K562 (cell line): ENCODE measurements at regions not wholly inside any gene's neighbourhood (a gene's known extent, or its start where the extent isn't known, plus 50 kb on each side); places are given as distances from the start of the nearest gene placed in this dataset.

ENCODE experiments used
- ARHGAP35 ChIP-seq: fragments of 450-650 bp; IDR thresholded peaks from 2 replicates; pipeline ENCODE4 v1.6.1; 2018; ENCODE audit not compliant: partially characterized antibody
- BRF2 ChIP-seq: IDR thresholded peaks from 3 replicates; pipeline ENCODE4 v1.6.1; 2011; ENCODE audit warnings: borderline replicate concordance, mild to moderate bottlenecking; ENCODE audit not compliant: insufficient read length, insufficient read depth
- CHD4 ChIP-seq: fragments of 200-600 bp; sonication (generic); IDR thresholded peaks from 3 replicates; pipeline ENCODE4 v1.6.1; 2012; ENCODE audit warnings: low read depth, mild to moderate bottlenecking, mixed read lengths, low read length, inconsistent platforms; ENCODE audit not compliant: insufficient read depth, insufficient replicate concordance, poor library complexity, severe bottlenecking
- CXXC5 ChIP-seq: fragments of 250-450 bp; sonication (Bioruptor Pico); IDR thresholded peaks from 2 replicates; pipeline ENCODE4 v1.8.0; 2022; ENCODE audit warnings: inconsistent platforms, mild to moderate bottlenecking, moderate library complexity
- NFE2 ChIP-seq: IDR thresholded peaks from 2 replicates; pipeline ENCODE4 v1.6.1; 2014; ENCODE audit warnings: antibody characterized with exemption, low read depth
- NR2C1 ChIP-seq, 2 experiments: fragments of 450-650 bp; IDR thresholded peaks; 2 replicates each; pipeline ENCODE4 v1.6.1; 2017; ENCODE audit warnings: mild to moderate bottlenecking in 2 of 2, antibody characterized with exemption in 1 of 2, inconsistent platforms in 1 of 2, missing compliant biosample characterization in 1 of 2, missing genetic modification characterization in 1 of 2
- PCBP2 ChIP-seq: fragments of 200-400 bp; formaldehyde crosslinking; IDR thresholded peaks from 2 replicates; pipeline ENCODE4 v1.6.1; 2018; ENCODE audit warnings: low read length, low read depth, mild to moderate bottlenecking, moderate library complexity; ENCODE audit not compliant: poor library complexity, severe bottlenecking
- RBM39 ChIP-seq: fragments of 200-400 bp; formaldehyde crosslinking; optimal IDR thresholded peaks from 2 replicates; pipeline ENCODE3; 2018; ENCODE audit warnings: low read depth, low read length
- SAP30 ChIP-seq: fragments of 200-600 bp; sonication (generic); IDR thresholded peaks from 2 replicates; pipeline ENCODE4 v1.6.1; 2012; ENCODE audit warnings: borderline replicate concordance, low read depth, mild to moderate bottlenecking, moderate library complexity, low read length, control low read depth, inconsistent platforms; ENCODE audit not compliant: insufficient read depth, poor library complexity, severe bottlenecking
- SMARCC2 ChIP-seq: fragments of 450-650 bp; IDR thresholded peaks from 2 replicates; pipeline ENCODE4 v1.6.1; 2017; ENCODE audit warnings: antibody characterized with exemption, moderate library complexity, mild to moderate bottlenecking, low read depth
- SRSF3 ChIP-seq: fragments of 200-400 bp; formaldehyde crosslinking; IDR thresholded peaks from 2 replicates; pipeline ENCODE4 v1.6.1; 2016; ENCODE audit warnings: mild to moderate bottlenecking, low read length, moderate library complexity; ENCODE audit not compliant: insufficient read depth
- ZNF436 ChIP-seq: fragments of 250-450, 450-650 bp; sonication (Bioruptor Pico); formaldehyde crosslinking; IDR thresholded peaks from 2 replicates; pipeline ENCODE4 v1.7.0; 2020; ENCODE audit warnings: mild to moderate bottlenecking
- ZNF79 ChIP-seq: fragments of 250-450 bp; sonication (Bioruptor Pico); IDR thresholded peaks from 2 replicates; pipeline ENCODE4 v1.4.0; 2020; ENCODE audit warnings: low read depth, mild to moderate bottlenecking, moderate library complexity
- ZNF830 ChIP-seq: fragments of 250-450 bp; sonication (Bioruptor Pico); IDR thresholded peaks from 2 replicates; pipeline ENCODE4 v1.5.0; 2021; ENCODE audit warnings: mild to moderate bottlenecking
- ZSCAN29 ChIP-seq: fragments of 450-650 bp; IDR thresholded peaks from 2 replicates; pipeline ENCODE4 v1.6.1; 2017
- TF ChIP-seq, protein P1 (sequence below), 2 experiments: fragments of 450-650 bp in 1 of 2; IDR thresholded peaks; 2 replicates each; pipeline ENCODE4 v1.6.1; 2011 to 2017; ENCODE audit warnings: low read depth in 2 of 2, antibody characterized with exemption in 1 of 2, borderline replicate concordance in 1 of 2, low read length in 1 of 2, mild to moderate bottlenecking in 1 of 2, mixed read lengths in 1 of 2; ENCODE audit not compliant: control insufficient read depth in 1 of 2
- TF ChIP-seq, protein P2 (sequence below): fragments of 250-450 bp; sonication (Bioruptor Pico); IDR thresholded peaks from 2 replicates; pipeline ENCODE4 v1.4.0; 2020

DNA sequence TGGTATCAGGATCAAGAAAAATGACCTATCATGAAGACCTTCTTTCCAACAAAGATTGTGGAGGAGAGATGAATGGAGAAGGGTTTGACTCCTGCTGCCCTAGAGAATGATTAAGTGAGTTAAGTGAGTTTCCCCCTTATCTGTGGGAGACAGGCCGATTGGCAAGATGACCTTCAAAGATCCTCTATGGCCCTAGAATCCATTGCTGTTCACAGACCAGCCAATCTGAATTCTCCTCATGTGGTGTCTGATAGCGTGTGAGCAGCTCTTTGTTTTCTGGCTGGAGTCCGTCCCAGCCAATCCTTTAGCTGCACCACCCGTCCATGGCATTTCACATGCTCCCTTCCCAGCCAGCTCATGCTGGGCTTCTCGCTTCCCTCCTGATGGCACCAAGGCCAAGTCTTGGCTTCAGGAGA lies 79.4 kb downstream of the MARCHF4 start (continued):
- TF ChIP-seq CXXC5 (CRISPR knock-in tag): no peak
- TF ChIP-seq ZNF830: no peak
- TF ChIP-seq ZNF79 (CRISPR knock-in tag): no peak
- no peak for TF ChIP-seq PCBP2
- TF ChIP-seq NR2C1 (IDR thresholded peaks at IDR 0.05): no peak
- no peak for TF ChIP-seq NR2C1 (tag; IDR thresholded peaks at IDR 0.05)
- TF ChIP-seq BRF2: no peak
- TF ChIP-seq RBM39: no peak
- TF ChIP-seq, protein P1, sequence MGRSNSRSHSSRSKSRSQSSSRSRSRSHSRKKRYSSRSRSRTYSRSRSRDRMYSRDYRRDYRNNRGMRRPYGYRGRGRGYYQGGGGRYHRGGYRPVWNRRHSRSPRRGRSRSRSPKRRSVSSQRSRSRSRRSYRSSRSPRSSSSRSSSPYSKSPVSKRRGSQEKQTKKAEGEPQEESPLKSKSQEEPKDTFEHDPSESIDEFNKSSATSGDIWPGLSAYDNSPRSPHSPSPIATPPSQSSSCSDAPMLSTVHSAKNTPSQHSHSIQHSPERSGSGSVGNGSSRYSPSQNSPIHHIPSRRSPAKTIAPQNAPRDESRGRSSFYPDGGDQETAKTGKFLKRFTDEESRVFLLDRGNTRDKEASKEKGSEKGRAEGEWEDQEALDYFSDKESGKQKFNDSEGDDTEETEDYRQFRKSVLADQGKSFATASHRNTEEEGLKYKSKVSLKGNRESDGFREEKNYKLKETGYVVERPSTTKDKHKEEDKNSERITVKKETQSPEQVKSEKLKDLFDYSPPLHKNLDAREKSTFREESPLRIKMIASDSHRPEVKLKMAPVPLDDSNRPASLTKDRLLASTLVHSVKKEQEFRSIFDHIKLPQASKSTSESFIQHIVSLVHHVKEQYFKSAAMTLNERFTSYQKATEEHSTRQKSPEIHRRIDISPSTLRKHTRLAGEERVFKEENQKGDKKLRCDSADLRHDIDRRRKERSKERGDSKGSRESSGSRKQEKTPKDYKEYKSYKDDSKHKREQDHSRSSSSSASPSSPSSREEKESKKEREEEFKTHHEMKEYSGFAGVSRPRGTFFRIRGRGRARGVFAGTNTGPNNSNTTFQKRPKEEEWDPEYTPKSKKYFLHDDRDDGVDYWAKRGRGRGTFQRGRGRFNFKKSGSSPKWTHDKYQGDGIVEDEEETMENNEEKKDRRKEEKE (IDR thresholded peaks at IDR 0.05; ENCODE audit: borderline replicate concordance in 1 of 2, control insufficient read depth in 1 of 2, low read depth in 2 of 2, low read length in 1 of 2): no peak
- TF ChIP-seq, protein P2, sequence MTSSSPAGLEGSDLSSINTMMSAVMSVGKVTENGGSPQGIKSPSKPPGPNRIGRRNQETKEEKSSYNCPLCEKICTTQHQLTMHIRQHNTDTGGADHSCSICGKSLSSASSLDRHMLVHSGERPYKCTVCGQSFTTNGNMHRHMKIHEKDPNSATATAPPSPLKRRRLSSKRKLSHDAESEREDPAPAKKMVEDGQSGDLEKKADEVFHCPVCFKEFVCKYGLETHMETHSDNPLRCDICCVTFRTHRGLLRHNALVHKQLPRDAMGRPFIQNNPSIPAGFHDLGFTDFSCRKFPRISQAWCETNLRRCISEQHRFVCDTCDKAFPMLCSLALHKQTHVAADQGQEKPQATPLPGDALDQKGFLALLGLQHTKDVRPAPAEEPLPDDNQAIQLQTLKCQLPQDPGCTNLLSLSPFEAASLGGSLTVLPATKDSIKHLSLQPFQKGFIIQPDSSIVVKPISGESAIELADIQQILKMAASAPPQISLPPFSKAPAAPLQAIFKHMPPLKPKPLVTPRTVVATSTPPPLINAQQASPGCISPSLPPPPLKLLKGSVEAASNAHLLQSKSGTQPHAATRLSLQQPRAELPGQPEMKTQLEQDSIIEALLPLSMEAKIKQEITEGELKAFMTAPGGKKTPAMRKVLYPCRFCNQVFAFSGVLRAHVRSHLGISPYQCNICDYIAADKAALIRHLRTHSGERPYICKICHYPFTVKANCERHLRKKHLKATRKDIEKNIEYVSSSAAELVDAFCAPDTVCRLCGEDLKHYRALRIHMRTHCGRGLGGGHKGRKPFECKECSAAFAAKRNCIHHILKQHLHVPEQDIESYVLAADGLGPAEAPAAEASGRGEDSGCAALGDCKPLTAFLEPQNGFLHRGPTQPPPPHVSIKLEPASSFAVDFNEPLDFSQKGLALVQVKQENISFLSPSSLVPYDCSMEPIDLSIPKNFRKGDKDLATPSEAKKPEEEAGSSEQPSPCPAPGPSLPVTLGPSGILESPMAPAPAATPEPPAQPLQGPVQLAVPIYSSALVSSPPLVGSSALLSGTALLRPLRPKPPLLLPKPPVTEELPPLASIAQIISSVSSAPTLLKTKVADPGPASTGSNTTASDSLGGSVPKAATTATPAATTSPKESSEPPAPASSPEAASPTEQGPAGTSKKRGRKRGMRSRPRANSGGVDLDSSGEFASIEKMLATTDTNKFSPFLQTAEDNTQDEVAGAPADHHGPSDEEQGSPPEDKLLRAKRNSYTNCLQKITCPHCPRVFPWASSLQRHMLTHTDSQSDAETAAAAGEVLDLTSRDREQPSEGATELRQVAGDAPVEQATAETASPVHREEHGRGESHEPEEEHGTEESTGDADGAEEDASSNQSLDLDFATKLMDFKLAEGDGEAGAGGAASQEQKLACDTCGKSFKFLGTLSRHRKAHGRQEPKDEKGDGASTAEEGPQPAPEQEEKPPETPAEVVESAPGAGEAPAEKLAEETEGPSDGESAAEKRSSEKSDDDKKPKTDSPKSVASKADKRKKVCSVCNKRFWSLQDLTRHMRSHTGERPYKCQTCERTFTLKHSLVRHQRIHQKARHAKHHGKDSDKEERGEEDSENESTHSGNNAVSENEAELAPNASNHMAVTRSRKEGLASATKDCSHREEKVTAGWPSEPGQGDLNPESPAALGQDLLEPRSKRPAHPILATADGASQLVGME (CRISPR knock-in tag): no peak
- no peak for TF ChIP-seq SMARCC2
- no peak for TF ChIP-seq ZNF436 (CRISPR knock-in tag)
- no peak for TF ChIP-seq NFE2
- TF ChIP-seq CHD4: no peak
- no peak for TF ChIP-seq ZSCAN29
- TF ChIP-seq SAP30: no peak
- TF ChIP-seq SRSF3: no peak
- no peak for TF ChIP-seq ARHGAP35
